ENCODE measurements at regions not wholly inside any gene's neighbourhood (a gene's known extent, or its start where the extent isn't known, plus 50 kb on each side); places are given as distances from the start of the nearest gene placed in this dataset.

DNA sequence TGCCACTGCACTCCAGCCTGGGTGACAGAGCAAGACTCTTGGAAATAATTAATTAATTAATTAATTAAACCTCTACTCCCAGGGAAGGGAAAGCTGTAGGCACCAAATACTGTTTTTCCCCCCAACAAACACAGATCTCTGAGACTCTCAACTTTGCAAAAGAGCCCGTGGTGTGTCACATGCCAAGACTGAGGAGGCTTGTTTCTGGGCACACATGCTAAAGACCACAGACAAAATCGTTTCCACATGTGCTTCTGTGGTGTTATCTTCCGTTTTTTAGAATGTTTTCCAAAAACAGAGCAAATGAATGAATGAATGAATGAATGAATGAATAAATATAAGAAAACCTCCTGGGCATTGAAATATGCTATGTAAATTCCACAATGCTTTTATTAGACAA is 55.6 kb upstream of the ATXN1 start:
- Histone ChIP-seq H3K4ac (ENCODE audit: low read depth, low read length) (peak overlapping the region; percentile 15; the same call in 1 of the 2 replicates), H3K79me1 (ENCODE audit: low read depth in 1 of 2, low read length in 2 of 2) (no peaks in the 10 kb centered on the region), H3K56ac (ENCODE audit: extremely low read depth, insufficient read depth, low read length) (no peak overlapping the region), H2BK20ac (ENCODE audit: low read depth, low read length) (no peak overlapping the region), H3K18ac (ENCODE audit: low read depth, low read length) (peak overlapping the region; percentile 96), H4K5ac (ENCODE audit: low read depth, low read length) (0 out of 2 replicates have a peak overlapping the region, but pooled peaks have one; percentile 54), H2AK5ac (ENCODE audit: low read depth, low read length) (no peak overlapping the region), H3K27ac (ENCODE audit: insufficient read depth, low read length) (no peak overlapping the region), H4K91ac (ENCODE audit: insufficient read depth, low read depth, low read length) (no peak overlapping the region), H3K4me2 (ENCODE audit: low read depth, low read length) (no peak overlapping the region), H2BK15ac (ENCODE audit: low read depth, low read length) (no peak overlapping the region), H3K9ac (ENCODE audit: low read depth, low read length) (no peak overlapping the region), H3K14ac (replicated peaks; ENCODE audit: low read depth, low read length) (no peak overlapping the region), H3K36me3 (ENCODE audit: control insufficient read depth, insufficient read depth, low read length) (no peaks in the 10 kb centered on the region), H3K27me3 (ENCODE audit: control insufficient read depth, insufficient read depth, low read length) (no peaks in the 10 kb centered on the region), H2BK120ac (ENCODE audit: low read depth, low read length) (no peak overlapping the region), H3K4me1 (ENCODE audit: control insufficient read depth, insufficient read depth, low read length) (peaks cover 3% of the 10 kb centered on the region), H4K8ac (ENCODE audit: low read depth in 2 of 2, low read length in 2 of 2) (no peak overlapping the region), H2AK9ac (replicated peaks; ENCODE audit: low read depth, low read length, poor library complexity) (no peak overlapping the region), H4K20me1 (ENCODE audit: insufficient read depth, low read length) (no peaks in the 10 kb centered on the region), H3K23ac (ENCODE audit: low read depth, low read length) (no peak overlapping the region), H3K9me3 (ENCODE audit: control insufficient read depth, insufficient read depth, low read length) (peaks cover 14% of the 10 kb centered on the region), H2AFZ (replicated peaks; ENCODE audit: low read length, poor library complexity) (no peak overlapping the region), H3K4me3 (ENCODE audit: insufficient read depth, low read depth, low read length) (no peak overlapping the region), H3K9me1 (ENCODE audit: insufficient read depth, low read length) (no peaks in the 10 kb centered on the region), H2BK5ac (ENCODE audit: low read depth, low read length, poor library complexity, severe bottlenecking) (no peak overlapping the region)
- ATAC-seq (ENCODE audit: low read depth) = no peak
- ChIA-PET CTCF (no interaction called here), POLR2A (ENCODE audit: unreplicated experiment) (interaction anchor here (0.7 kb wide), 1 partner anchor 456 kb away, joined by 3 read pairs; no protein-coding TSS in a partner anchor)
- TF ChIP-seq POLR2A (IDR thresholded peaks at IDR 0.05; ENCODE audit: low read depth, low read length) = no peak
- TF ChIP-seq RFX5 (IDR thresholded peaks at IDR 0.05; ENCODE audit: low read depth, low read length) = no peak
- no peak for TF ChIP-seq NFE2L2 (IDR thresholded peaks at IDR 0.05; ENCODE audit: low read depth, low read length)
- TF ChIP-seq CHD1 (IDR thresholded peaks at IDR 0.05; ENCODE audit: low read depth, low read length) = no peak
- no peak for TF ChIP-seq CTCF (conservative IDR thresholded peaks at IDR 0.05; ENCODE audit: low read depth, low read length)
- TF ChIP-seq, protein P1, sequence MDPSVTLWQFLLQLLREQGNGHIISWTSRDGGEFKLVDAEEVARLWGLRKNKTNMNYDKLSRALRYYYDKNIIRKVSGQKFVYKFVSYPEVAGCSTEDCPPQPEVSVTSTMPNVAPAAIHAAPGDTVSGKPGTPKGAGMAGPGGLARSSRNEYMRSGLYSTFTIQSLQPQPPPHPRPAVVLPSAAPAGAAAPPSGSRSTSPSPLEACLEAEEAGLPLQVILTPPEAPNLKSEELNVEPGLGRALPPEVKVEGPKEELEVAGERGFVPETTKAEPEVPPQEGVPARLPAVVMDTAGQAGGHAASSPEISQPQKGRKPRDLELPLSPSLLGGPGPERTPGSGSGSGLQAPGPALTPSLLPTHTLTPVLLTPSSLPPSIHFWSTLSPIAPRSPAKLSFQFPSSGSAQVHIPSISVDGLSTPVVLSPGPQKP (IDR thresholded peaks at IDR 0.05; ENCODE audit: borderline replicate concordance, low read depth, low read length) = no peak
- TF ChIP-seq MXI1 (IDR thresholded peaks at IDR 0.05; ENCODE audit: borderline replicate concordance, low read depth, low read length) = no peak
- in situ Hi-C loops (cut with MboI; ENCODE audit: low sequenced_read_pairs) = no loop called here
- intact Hi-C loops (cut with micrococcal nuclease) = no loop called here
- no CpG with 5 or more reads among the region's 3 CpGs for WGBS, 2 experiments (ENCODE audit: extremely low coverage in 2 of 2, insufficient read length in 1 of 2)
- no peak for DNase-seq
- dilution Hi-C loops (cut with HindIII; ENCODE audit: low sequenced_read_pairs, unreplicated experiment) = no loop called here
- no TSS peak for BruUV-seq (replicated peaks)
